GM20000 (cell line): ENCODE measurements at regions not wholly inside any gene's neighbourhood (a gene's known extent, or its start where the extent isn't known, plus 50 kb on each side); places are given as distances from the start of the nearest gene placed in this dataset.
"Not testable (repeated sequence)": the region's sequence is repeated elsewhere in the genome, so short reads cannot be mapped to it uniquely, and the experiment has no call there.

Experiments
- DNase-seq: peaks from one replicate; pipeline ENCODE4 v3.0.0; 2012; ENCODE audit warnings: low spot score
- TF ChIP-seq, protein P1 (sequence below): IDR thresholded peaks from 2 replicates; pipeline ENCODE4 v1.5.1; 2012; ENCODE audit warnings: mild to moderate bottlenecking, control low read depth; ENCODE audit errors: extremely low read depth, missing control alignments

GRCh38 chr15:25248583-25249235, 190.1 kb downstream of the UBE3A start:
- no peak for DNase-seq
- TF ChIP-seq, protein P1, sequence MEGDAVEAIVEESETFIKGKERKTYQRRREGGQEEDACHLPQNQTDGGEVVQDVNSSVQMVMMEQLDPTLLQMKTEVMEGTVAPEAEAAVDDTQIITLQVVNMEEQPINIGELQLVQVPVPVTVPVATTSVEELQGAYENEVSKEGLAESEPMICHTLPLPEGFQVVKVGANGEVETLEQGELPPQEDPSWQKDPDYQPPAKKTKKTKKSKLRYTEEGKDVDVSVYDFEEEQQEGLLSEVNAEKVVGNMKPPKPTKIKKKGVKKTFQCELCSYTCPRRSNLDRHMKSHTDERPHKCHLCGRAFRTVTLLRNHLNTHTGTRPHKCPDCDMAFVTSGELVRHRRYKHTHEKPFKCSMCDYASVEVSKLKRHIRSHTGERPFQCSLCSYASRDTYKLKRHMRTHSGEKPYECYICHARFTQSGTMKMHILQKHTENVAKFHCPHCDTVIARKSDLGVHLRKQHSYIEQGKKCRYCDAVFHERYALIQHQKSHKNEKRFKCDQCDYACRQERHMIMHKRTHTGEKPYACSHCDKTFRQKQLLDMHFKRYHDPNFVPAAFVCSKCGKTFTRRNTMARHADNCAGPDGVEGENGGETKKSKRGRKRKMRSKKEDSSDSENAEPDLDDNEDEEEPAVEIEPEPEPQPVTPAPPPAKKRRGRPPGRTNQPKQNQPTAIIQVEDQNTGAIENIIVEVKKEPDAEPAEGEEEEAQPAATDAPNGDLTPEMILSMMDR, result no peak

DNA sequence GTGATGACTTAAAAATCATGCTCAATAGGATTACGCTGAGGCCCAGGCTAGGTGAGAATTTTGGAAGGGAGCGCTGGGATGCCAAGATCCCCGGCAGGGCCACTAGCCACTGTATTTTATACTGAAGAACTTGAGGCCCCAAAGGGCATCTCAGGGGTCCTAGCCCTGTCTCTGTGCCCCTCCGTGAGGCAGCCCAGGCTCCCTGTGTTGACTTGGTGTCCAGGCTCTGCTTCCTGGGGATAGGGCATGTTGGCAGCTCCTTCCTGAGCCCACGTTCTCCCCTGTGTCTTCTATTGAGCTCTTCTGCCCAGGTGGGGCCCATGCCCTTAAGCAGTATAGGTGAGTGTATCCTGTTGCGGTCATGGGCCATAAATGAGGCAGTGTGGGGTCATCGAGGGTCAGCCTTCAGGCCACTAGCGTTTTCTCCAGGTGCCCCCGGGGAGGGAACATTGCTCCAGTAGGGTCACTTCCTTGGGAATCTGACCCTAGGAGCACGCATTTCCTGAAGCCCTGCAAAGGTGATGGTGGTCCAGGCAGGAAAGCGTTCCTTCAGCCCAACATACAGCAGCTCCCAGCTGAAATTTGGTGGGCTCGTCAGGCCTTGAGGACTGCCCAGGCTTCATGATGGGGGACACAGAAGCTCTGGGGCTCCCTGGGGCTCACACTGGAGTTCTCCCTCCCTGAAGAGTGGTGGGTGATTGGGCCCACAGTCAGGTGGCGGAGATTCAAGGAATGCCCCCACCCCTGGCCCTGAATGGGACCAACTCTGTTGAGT, 189.4 kb downstream of the UBE3A start:
- TF ChIP-seq, protein P1, result no peak
- DNase-seq, result no peak

GRCh38 chr15:25250011-25250596, 188.7 kb downstream of the UBE3A start:
- DNase-seq, result no peak
- TF ChIP-seq, protein P1, result no peak

GRCh38 chr15:25250906-25251622, 187.8 kb downstream of the UBE3A start:
- TF ChIP-seq, protein P1, result no peak
- no peak for DNase-seq

DNA sequence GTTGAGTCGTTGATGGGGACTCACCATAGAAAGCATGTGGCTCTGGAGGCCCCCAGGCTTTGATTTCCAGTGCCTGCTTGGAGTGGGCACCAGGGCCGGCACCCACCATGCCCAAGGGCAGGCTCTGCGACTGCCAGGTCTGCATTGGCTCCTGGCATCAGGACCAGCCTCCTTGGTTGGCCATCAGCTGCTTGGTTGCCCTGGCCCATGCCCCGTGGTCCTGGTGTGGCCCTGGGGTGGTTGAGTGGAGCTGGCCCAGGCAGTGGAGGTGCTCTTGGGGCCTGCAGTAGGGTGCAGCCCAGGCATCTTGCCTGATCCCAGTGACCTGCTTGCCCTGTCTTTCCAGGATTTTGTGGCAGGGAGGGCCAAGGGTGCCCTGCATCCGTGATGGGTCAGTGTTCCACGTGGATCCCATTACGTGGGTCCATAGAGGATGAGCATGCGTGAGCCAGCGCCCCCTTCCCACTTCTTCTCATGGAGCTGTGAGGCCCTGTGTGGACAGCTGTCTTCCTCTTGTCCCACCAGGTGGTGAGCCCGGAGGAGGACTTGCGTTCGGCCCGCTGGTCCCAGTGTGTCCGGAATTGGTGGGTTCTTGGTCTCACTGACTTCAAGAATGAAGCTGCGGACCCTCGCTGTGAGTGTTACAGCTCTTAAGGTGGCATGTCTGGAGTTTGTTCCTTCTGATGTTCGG, 187.0 kb downstream of the UBE3A start:
- no peak for DNase-seq

GRCh38 chr15:25253048-25253973, 185.5 kb downstream of the UBE3A start:
- not testable (repeated sequence) for DNase-seq

More for the DNA sequence above, 187.0 kb downstream of the UBE3A start:
- TF ChIP-seq, protein P1, result no peak
